Erythroblast (primary cell): ENCODE measurements at regions not wholly inside any gene's neighbourhood (a gene's known extent, or its start where the extent isn't known, plus 50 kb on each side); places are given as distances from the start of the nearest gene placed in this dataset.

ENCODE experiments used
- GATA1 ChIP-seq: IDR thresholded peaks from 2 replicates; pipeline ENCODE4 v1.6.1; 2011; ENCODE audit warnings: low read depth, mild to moderate bottlenecking, control low read depth, low read length, moderate library complexity
- POLR2A ChIP-seq: IDR thresholded peaks from 2 replicates; pipeline ENCODE4 v1.6.1; 2011; ENCODE audit warnings: mild to moderate bottlenecking, low read length

- no peak for TF ChIP-seq POLR2A
- no peak for TF ChIP-seq GATA1
Observed at GRCh38 chr11:129731316-129731715, 84.3 kb upstream of the TMEM45B start.
